ENCODE measurements at regions not wholly inside any gene's neighbourhood (a gene's known extent, or its start where the extent isn't known, plus 50 kb on each side); places are given as distances from the start of the nearest gene placed in this dataset.

GRCh38 chr16:74184839-74185238 lies 111.8 kb upstream of the PSMD7 start (continued):
- no peak for TF ChIP-seq ZNF142 (CRISPR knock-in tag; IDR thresholded peaks at IDR 0.05)
- TF ChIP-seq ZNF570 (CRISPR knock-in tag; IDR thresholded peaks at IDR 0.05; ENCODE audit: borderline replicate concordance), result no peak

GRCh38 chr16:74183601-74184360 lies 112.8 kb upstream of the PSMD7 start:
- H2AFZ ChIP-seq (ENCODE audit: low read length), result no peak overlapping the region
- H3K79me2 ChIP-seq (ENCODE audit: insufficient read depth, low read length), result no peaks in the 10 kb centered on the region
- H3K27ac ChIP-seq (ENCODE audit: extremely low read length, insufficient read depth, low read length), result no peak overlapping the region
- H3K36me3 ChIP-seq (replicated peaks in 1 of 2; ENCODE audit: control insufficient read depth in 1 of 2, insufficient read depth in 2 of 2, low read length in 2 of 2), result no peaks in the 10 kb centered on the region
- H3K4me1 ChIP-seq (ENCODE audit: insufficient read depth, low read length), result no peaks in the 10 kb centered on the region
- WGBS (ENCODE audit: low lambda C conversion rate), result 18% methylated on average over 4 of the region's 4 CpGs
- peaks cover 13% of the 10 kb centered on the region; the same call in 1 of the 2 replicates for H3K9me3 ChIP-seq (ENCODE audit: low read length)
- H3K9ac ChIP-seq (ENCODE audit: insufficient read depth, low read depth, low read length), result no peak overlapping the region
- no peak overlapping the region for H3K4me2 ChIP-seq (ENCODE audit: low read depth, low read length)
- ChIA-PET POLR2A (no interaction called here), CTCF (ENCODE audit: low intra/inter-chr PET ratio, low total read pairs) (no interaction called here)
- H4K20me1 ChIP-seq (ENCODE audit: insufficient read depth, low read length), result no peaks in the 10 kb centered on the region
- no TSS peak for BruUV-seq (replicated peaks)
- no peaks in the 10 kb centered on the region for H3K27me3 ChIP-seq (ENCODE audit: control insufficient read depth in 1 of 2, insufficient read depth in 2 of 2, low read length in 2 of 2)
- in situ Hi-C loops (cut with HindIII; ENCODE audit: extremely low pct_ligation_motif_present, low pct_unique_long_range_greater_than_20kb), result no loop called here
- DNase-seq (ENCODE audit: low spot score) (no peak), FAIRE-seq (no peak), ATAC-seq (no peak)
- TF ChIP-seq ZBTB4 (CRISPR knock-in tag; IDR thresholded peaks at IDR 0.05; ENCODE audit: borderline replicate concordance) (no peak), ZKSCAN8 (CRISPR knock-in tag; IDR thresholded peaks at IDR 0.05; ENCODE audit: borderline replicate concordance) (no peak), BRF2 (CRISPR knock-in tag; IDR thresholded peaks at IDR 0.05) (no peak), ZNF564 (CRISPR knock-in tag; IDR thresholded peaks at IDR 0.05) (no peak), KDM5B (CRISPR knock-in tag; IDR thresholded peaks at IDR 0.05; ENCODE audit: borderline replicate concordance) (no peak), RCOR2 (CRISPR knock-in tag; IDR thresholded peaks at IDR 0.05) (no peak), ZNF704 (CRISPR knock-in tag; IDR thresholded peaks at IDR 0.05; ENCODE audit: borderline replicate concordance) (no peak), ZNF3 (CRISPR knock-in tag; IDR thresholded peaks at IDR 0.05) (no peak), ZSCAN25 (CRISPR knock-in tag; IDR thresholded peaks at IDR 0.05) (no peak)
- no peak overlapping the region for H3K4me3 ChIP-seq (replicated peaks in 1 of 3; ENCODE audit: insufficient read depth in 1 of 3, low read depth in 2 of 3, low read length in 3 of 3)
- intact Hi-C loops (cut with micrococcal nuclease; ENCODE audit: unreplicated experiment), result no loop called here

Data from HepG2 (cell line).